HFF-Myc (cell line): ENCODE measurements at regions not wholly inside any gene's neighbourhood (a gene's known extent, or its start where the extent isn't known, plus 50 kb on each side); places are given as distances from the start of the nearest gene placed in this dataset.

Source experiments
- DNase-seq: peaks from one replicate; pipeline ENCODE4 v3.0.0-alpha.2; 2011; ENCODE audit warnings: low read depth; ENCODE audit errors: extremely low read depth
- H3K4me3 ChIP-seq: replicated peaks from 2 replicates; pipeline ENCODE4 v1.5.1; 2011; ENCODE audit warnings: low read depth, mild to moderate bottlenecking, control low read depth, low read length
- CTCF ChIP-seq: IDR thresholded peaks from 2 replicates; pipeline ENCODE4 v1.5.1; 2012; ENCODE audit warnings: mild to moderate bottlenecking, low read depth, low read length, control low read depth; ENCODE audit errors: missing control alignments

GRCh38 chr3:5494905-5495519 lies 307.5 kb downstream of the EDEM1 start:
- H3K4me3 ChIP-seq = no peak overlapping the region
- no peak for DNase-seq
- TF ChIP-seq CTCF = no peak

- TF ChIP-seq CTCF = no peak
- no peak for DNase-seq
- H3K4me3 ChIP-seq = no peak overlapping the region
Measured at GRCh38 chr3:5497497-5497896, 310.0 kb downstream of the EDEM1 start.

GRCh38 chr3:5498981-5499380 lies 311.5 kb downstream of the EDEM1 start:
- no peak for TF ChIP-seq CTCF
- H3K4me3 ChIP-seq = no peak overlapping the region
- no peak for DNase-seq

- TF ChIP-seq CTCF = no peak
- no peak for DNase-seq
- H3K4me3 ChIP-seq = no peak overlapping the region
Measured at GRCh38 chr3:5499404-5499803, 311.9 kb downstream of the EDEM1 start.

- no peak for TF ChIP-seq CTCF
- no peak overlapping the region for H3K4me3 ChIP-seq
- DNase-seq = no peak
Measured at GRCh38 chr3:5503136-5503535, 315.6 kb downstream of the EDEM1 start.

GRCh38 chr3:5504135-5504534 lies 316.6 kb downstream of the EDEM1 start:
- no peak for DNase-seq

More at GRCh38 chr3:5504135-5504534, 316.6 kb downstream of the EDEM1 start:
- TF ChIP-seq CTCF = no peak
- H3K4me3 ChIP-seq = no peak overlapping the region
